NCI-H187 treated with DMSO at 0.1 percent for 48 hours (cell line): ENCODE measurements at regions not wholly inside any gene's neighbourhood (a gene's known extent, or its start where the extent isn't known, plus 50 kb on each side); places are given as distances from the start of the nearest gene placed in this dataset.

Experiments
- DNase-seq: peaks from one replicate; lab custom pipeline; 2025; lab: John Stamatoyannopoulos, UW

DNA sequence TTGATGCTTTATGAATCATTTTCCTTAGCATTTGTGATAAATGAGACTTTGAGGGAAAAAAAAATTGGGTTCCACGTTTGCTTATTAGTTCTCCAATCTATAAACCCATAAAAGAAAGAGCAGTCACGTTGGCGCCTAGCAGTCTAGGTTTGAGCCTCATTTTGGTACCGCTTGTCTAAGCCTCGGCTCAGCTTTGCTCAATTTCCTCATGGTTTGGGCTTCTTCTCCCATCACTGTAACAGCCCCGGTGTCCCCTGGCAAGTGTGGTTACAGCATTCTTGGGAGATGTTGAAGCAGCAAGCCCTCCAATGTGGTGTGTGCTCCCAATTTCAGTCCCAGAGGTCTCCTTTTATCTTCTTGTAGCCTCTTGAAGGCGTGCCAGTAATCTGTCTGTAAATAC is 578.4 kb downstream of the CDK5RAP2 start:
- DNase-seq = no peak

DNA sequence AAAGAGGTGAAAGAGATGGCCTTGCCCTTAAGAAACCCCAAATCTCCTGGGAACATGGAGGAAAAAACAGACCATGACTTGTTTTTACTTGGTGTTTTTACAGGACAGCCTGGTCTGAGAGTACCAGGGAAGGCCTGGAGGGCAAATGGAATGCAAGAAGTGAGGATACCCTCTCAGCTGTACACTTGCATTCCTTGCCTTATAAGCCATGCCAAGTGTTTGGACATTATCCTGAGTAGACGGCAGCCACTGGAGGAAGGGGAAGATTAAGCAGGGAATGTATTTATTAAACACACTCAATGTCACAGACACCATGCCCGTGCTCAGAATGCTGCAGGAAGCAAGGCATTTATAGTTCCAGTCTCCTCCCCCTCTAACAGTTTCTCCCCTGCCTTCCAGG is 581.4 kb downstream of the CDK5RAP2 start:
- no peak for DNase-seq

DNA sequence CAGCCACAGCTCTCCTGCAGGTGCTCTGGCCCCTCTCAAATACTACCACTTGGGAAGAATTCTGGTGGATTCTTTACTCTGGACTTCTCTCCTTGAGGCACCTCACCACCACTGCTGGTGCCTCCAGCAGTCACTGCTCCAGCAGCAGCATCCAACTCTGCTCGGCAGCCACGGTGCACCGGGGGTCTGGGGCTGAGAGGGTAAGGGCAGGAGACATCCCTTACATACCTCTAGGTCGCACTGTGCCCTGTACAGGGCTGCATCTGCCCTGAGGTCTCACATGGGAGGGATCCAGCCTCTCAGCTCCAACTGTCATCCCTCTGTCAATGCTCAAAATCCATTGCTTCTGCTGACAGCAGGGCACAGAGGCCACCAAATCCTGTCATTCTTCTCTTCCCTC is 588.2 kb downstream of the CDK5RAP2 start:
- no peak for DNase-seq

DNA sequence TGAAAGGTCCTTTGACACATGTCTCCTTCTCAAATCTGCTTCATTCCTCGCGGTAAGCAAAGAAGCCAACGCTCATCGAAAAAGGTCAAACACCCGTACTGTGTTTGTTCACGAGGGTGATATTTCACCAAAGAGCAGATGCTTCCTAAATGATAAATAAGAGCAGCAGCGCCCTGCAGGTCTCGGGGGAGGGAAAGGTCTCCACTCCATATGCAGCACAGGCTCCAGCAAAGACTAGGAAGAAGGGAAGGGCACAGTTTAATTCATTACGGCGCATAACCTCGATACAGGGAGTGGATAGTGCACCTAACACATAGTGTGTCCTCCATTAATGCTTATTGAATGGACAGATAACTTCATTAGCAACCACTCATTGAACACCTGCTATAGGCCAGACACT is 593.3 kb downstream of the CDK5RAP2 start:
- no peak for DNase-seq

DNA sequence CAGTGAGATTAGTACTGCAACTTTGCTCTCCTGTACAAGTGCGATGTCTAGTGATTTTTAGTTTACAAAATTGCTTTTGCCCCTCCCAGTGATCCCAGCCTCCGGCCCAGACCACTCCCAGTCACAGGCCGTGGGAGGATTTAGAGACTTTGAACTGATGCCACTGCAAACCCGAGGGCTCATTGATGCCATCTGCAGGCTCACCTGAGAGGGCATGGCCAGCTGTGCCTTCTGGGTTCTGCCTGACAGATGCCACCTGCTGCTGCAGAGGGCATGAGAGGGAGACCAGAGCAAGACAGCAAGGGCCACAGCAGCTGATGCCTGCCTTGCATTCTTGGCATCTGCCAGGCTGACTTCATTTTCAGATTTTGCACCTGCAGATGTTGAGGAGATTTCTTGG is 593.8 kb downstream of the CDK5RAP2 start:
- no peak for DNase-seq

DNA sequence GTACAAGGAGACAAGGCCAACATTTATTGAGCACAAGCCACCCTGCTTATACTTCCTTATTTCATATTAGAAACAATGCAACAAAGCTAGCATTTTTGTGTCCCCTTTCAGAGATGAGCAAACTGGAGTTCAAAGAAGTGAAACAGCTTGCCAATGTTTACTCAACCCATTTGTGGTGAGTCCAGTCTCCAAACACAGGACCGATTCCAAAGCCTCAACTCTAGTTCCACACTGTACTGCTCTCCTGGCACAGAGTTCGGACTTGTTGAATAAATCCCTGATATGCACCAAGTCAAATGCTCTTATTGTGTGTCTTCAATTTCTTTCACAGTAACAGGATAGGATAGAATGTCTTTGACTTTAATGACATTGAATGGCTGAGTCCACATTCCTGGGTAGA is 604.8 kb upstream of the BRINP1 start:
- DNase-seq = no peak

DNA sequence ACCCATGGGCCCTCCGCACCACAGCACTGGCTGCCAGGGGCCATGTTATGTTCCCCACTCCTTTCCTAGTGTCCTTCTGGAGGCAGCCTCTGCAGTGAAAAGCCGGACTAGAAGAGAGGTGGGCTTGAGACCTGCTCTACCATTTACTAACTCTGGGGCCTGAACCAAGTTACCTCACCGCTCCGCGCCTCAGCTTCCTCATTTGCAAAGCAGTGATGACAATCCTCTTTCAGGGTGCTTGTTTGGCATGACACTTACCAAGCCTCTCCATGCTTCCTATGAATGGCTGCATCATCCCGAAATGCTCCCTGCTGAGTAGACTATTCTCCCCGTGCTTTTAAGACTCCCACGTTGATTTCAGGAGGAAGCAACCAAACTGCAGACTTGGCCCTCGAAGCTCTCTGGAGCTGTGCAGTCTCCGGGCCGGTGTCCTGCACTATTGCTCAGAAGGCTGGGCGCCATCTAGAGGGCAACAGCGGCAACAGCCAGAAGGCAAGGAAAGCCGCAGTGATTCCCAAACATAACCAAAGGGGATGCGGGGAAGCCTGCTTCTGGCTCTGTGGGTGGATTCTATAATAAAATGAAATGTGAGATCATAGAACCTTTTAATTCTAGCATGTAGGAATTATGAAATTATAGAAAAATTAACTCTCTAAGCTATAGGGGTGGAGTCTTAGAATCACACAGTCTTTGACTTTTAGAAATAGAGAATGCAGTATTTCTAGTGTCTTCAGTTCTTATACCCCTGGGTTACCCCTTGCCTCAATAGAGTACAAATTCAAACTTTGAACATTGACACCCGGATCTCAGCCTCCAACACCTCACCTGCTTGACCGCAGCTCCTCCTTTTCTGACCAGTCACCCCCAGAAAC is 599.8 kb upstream of the BRINP1 start:
- no peak for DNase-seq

DNA sequence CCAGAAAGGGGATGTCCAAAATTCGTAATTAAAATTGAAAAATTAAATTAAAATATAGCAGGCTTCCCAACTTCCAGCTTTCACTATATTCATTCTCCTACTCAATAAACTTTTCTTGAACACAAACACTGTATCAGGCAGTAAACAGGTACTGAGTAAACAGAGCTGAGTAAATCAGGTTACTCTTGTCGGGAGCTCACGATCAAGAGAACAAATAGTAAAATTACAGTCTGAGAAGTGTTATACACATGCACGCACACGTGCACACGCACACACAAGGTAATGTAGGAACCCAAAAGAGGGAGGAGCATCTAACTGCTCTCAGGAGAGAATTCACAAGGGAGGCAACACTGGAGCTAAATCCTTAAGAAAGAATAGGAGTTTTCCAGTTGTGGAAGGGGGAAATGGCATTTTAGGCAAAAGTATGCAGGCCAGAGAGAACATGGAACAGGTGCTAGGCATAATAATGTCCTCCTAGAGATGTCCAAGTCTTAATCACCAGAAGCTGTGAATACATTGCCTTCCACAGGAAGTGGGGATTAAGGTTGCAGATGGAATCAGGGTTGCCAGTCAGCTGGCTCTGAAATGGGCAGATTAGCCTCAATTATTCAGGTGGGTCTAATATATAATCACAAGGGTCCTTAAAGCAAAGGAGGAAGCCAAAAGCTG is 598.8 kb upstream of the BRINP1 start:
- no peak for DNase-seq

DNA sequence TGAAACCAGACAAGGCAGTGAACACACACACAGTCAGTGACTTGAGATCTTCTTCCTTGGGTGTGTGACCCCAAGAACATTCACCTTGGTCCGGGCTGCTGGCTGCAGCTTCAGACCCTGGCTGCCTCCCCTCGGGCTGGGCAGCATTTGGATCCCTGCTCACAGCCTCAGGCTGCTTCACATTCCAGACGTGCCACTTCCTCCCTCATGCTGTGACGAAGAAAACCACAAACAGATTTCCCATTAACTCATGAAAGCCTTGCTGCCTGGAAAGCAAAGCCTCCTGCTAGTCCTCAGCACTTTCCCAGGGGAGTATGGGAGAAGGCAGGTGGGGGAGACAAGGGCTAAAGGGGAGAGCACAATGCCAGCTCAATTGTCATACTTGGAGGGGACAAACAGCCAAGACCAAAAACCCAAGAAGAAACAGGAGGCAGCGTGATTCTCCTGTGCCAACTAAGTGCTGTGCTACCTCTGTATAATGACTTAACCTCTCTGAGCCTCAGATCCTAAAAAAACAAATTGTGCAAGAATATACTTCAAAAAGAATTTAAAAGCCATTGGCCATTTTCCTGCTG is 594.6 kb upstream of the BRINP1 start:
- no peak for DNase-seq

DNA sequence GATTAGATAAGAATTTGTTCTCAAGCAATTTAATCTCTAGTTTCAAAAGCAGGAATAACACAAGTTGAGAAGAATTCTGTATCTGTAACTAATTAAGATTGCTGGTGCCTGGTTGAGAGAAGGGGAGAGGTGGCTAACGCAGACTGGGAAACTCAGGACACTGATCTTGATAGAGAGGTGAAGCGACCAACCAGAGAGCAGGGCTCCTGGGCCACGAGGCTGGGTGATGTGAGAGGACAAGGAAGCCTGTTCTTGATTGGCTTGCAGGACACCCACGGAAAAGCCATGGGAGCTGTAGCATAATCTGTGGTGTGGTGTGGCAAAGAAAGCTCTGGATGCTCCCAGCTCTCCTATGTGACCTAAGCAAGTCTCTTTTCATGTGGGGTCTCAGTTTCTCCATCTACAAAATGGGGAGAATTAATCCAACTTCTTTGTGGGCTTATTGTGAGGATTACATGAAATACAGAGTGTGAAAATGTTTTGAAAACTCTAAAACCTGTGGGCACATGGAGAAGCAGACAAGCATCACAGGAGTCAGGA is 594.1 kb upstream of the BRINP1 start:
- DNase-seq = no peak

DNA sequence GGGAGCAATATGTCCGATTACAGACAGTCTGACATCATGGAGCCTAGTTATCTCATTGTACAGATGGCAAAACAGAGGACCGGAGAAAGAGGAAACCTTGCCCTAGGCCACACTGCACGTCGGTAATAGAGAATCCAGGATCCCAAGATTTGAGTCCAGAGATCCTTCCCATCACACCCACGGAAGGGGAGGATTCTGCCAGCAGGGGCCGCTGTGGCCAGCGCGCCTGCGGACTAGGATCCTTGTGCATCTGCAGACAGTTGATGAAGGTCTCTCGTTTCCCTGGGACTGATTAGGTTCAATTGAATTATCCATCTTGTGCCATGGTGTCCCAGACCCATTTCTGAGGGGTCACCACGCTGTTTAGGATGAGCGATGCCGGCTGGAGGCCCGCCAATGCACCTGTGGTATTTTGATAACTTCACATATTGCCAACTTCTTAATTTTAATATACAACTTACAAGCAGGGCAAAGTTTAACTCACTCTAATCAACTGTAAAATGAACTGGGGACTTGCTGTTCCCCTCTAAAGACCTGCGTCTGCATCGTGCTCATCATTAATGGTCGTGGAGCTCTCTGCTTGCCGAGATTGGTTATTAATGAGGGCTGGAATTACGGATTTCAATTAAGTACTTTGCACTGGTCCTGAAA is 592.7 kb upstream of the BRINP1 start:
- DNase-seq = no peak

DNA sequence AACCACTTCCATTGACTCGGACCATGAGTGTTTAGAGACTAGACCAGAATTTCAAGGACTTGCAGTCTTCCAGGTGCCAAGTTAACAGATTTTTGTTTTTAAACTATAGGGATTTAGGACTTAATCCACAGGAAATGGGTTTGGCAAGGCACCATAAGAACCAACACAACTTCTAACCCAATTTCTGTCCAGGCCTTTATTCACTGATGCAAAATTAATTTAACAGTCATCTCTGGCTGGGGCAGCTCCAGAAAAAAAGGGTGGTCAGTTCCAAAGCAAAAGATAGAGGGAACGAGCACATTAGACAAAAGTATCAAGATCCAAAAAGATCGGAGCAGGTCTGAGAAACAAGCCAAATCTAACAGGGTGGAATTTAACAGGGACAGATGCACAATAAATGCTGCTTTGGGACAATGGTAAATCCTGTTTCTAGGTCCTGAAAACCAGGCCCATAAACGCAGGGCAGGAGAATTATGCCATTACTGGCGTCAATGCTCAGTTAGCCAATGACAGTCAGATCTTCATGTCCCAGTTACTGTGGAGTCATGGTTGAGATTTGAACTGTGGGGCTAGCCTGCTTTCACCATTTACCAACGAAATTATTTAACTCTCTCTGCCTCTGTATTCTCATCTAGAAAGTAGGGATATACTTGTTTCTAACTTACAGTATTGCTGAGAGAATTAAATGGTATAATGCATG is 590.8 kb upstream of the BRINP1 start:
- DNase-seq = no peak

DNA sequence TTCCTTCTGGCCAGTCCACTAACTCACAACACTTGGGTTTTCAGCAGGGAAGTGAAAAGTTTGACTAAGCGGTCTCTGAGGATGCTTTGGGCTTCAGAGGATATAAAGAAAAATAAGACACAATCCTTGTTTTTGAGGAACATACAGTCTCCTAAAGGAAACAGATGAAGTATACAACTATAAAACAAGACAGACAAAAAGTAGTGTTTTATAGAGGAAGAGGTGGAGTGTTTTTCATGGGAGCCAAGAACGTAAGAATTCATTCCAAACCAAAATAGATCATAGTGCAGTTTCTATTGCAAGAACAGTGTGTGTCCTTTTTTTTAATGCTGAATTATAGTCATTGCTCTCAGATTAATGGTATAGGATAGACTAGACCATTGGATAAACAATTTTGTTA is 586.9 kb upstream of the BRINP1 start:
- DNase-seq = no peak

DNA sequence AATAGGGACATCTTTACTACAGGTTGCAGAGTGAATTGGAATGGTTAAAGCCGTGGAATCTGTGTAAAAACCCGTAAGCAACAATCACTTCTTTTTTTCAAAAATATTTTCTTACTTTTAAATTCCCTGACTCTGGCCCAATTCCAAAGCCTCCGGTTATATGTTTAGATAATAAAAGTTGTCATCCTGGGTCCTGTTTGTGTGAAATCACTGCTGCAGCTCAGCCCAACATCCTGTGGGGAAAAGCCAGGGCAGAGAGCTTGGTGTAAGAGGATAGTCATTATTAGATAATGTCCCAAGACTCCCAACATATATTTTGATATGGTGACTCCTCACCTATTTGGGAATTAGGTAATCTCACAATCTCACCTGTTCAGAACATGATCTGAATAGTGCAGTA is 586.0 kb upstream of the BRINP1 start:
- DNase-seq = no peak

DNA sequence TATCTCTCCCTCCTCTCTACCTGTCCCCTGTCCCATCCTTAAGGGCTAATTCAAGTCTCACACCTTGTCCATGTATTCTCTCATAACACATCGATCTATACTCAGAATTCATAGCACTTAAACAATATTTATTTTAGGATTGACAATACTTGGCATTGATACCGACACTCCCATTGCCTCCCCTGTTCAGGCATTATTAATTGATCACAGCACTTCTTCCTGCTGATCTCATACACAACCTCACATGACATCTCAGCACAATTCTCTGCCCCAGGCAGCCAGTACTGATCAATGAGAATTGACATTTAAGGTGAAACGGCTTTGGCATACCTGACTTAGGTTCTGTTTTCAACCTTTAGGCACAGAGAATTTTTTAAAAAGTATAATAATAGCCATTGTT is 582.4 kb upstream of the BRINP1 start:
- no peak for DNase-seq

DNA sequence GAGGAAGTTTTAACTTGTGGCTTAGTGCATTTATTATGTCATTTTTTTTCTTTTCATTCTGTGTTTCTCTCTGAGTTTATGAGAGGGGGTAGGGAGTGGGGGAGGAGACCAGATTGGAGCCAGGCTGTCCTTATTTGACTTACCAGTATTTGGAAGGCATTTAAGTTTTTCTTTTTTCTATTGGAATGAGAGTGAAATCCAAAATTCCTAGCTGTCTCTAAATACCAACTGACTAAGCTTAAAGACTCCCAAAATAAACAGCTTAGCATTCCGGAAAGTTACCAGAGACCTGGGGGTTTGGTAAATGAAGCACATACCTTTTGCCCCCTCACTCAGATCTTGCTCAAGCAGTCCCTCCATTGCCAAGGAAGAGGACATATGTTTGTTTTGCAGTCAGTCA is 581.9 kb upstream of the BRINP1 start:
- no peak for DNase-seq

DNA sequence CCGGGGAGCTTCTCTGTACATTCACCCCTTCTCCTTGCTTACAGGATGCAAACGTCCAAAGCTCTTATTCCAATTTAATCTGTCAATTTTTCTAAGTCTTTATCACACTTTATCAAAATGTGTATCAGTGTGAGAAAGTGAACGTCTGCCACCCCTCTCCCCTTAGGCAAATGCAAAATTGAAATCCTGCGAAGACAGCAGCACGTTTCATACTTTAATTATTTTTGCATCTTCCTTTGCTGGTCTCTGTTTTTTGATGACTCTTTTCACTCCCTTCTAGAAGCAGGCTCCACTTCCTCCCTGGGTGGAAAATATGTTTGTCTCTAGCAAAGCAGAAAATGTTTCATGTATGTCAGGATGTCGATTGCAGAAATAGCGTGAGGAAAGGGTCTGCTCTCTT is 576.5 kb upstream of the BRINP1 start:
- no peak for DNase-seq

DNA sequence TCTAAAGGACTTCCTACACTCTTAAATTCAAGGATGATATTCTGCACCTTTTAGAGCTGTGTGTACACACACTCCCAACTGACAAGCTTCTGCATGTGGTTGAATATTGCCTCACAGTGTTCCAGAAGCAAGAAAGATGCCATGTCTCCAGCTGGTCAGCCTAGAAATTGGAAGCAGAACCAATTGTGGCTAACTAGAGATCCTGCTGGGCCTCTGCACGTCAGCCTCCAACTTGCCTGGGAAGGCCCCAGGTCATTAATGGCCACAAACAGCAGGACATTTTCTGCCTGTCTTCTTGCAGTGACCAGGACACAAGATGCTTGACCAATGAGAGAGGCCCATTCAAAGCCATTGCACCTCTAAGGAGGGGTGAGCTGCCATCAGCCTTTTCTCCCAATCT is 571.9 kb upstream of the BRINP1 start:
- no peak for DNase-seq

DNA sequence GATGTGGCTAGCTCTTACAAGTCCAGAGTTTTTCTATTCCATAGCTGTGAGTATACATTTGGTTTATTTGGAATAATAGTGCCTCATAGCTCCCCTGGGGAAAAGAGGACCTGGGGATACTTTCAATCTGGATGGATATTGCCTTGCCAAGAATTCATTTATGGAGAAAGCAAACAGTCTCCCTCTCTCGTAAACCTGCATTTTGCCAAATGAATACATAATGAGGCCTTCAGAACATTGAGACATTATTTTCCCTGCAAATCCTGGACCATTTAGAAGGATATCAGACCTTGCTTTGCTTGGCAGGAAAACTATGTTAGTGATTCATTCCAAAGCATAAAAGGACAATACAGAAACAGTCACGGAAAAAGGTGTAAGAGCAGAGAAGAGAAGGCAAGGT is 569.6 kb upstream of the BRINP1 start:
- DNase-seq = no peak

DNA sequence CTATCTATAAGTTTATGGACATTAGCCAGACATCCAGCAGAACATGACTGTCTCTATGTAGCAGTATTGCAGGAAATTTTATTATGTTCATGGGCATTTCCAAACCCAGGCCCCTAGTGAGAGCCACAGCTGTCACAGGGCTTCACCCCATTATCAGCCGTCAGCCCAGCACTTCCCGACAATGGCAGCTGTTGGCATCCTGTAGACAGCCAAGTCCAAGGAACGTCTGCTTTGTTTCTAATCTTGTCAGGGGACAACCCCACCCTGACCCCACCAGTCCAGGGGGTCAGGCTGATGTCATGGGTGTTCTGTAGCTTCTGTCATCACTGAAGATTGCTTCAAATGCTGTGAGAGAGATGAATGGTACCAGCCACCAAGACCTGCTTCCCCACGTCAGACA is 565.3 kb upstream of the BRINP1 start:
- DNase-seq = no peak

DNA sequence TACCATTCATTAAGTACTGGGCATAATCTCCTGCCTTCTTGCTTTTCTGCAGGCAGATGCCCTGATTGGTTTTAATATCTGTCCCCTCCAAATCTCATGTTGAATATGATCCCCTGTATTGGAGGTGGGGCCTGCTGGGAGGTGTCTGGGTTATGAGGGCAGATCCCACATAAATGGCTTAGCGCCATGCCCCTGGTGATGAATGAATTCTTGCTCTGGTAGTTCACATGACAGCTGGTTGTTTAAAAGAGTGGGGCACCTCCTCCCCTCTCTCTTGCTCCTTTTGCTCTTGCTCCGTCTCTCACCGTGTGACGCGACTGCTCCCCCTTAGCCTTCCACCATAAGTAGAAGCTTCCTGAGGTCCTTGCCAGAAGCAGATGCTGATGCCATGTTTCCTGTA is 564.0 kb upstream of the BRINP1 start:
- no peak for DNase-seq

DNA sequence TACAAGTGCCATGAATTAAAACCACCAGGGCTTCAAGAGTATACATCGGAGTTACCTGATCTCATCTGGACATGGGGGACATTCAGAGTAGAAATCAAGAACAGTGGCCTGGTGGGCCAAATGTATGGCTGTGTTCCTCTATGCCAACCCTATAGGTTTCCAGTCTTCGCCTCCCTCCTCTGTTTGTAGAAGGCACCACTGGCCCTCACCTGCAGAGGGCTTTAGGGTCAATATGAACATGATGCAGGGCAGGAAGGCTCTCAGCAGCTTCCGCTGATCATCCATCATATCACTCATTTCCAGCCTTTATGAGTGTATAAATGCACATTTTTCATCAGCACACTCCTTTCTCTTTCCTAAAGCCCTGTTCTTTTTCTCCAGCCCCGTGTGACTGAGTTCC is 555.5 kb upstream of the BRINP1 start:
- DNase-seq = no peak
